HG03045 (cell line): ENCODE measurements at regions not wholly inside any gene's neighbourhood (a gene's known extent, or its start where the extent isn't known, plus 50 kb on each side); places are given as distances from the start of the nearest gene placed in this dataset.

ENCODE experiments used
- ATAC-seq: cut with Tn5 transposase; IDR thresholded peaks from one replicate; pipeline ENCODE4 v1.9.1; 2021; ENCODE audit warnings: mild to moderate bottlenecking, moderate library complexity; ENCODE audit not compliant: unreplicated experiment

- ATAC-seq, result no peak
Measured at GRCh38 chr1:239725371-239725770, 339.0 kb downstream of the CHRM3 start.

GRCh38 chr1:239725933-239726332, 339.6 kb downstream of the CHRM3 start:
- no peak for ATAC-seq

GRCh38 chr1:239730378-239730777, 344.0 kb downstream of the CHRM3 start:
- ATAC-seq, result no peak

- ATAC-seq, result no peak
Measured at GRCh38 chr1:239731082-239731748, 344.8 kb downstream of the CHRM3 start.

- ATAC-seq, result no peak
Measured at GRCh38 chr1:239732770-239733169, 346.4 kb downstream of the CHRM3 start.

- no peak for ATAC-seq
Measured at GRCh38 chr1:239733995-239734394, 347.6 kb downstream of the CHRM3 start.

- ATAC-seq, result no peak
Measured at GRCh38 chr1:239735111-239735510, 348.7 kb downstream of the CHRM3 start.

- ATAC-seq, result no peak
Measured at GRCh38 chr1:239736479-239736878, 350.1 kb downstream of the CHRM3 start.

GRCh38 chr1:239739375-239739774, 352.3 kb upstream of the FMN2 start:
- no peak for ATAC-seq

GRCh38 chr1:239739919-239740318, 351.8 kb upstream of the FMN2 start:
- ATAC-seq, result no peak

GRCh38 chr1:239742416-239743109, 349.1 kb upstream of the FMN2 start:
- no peak for ATAC-seq

- no peak for ATAC-seq
Measured at GRCh38 chr1:239744851-239745250, 346.8 kb upstream of the FMN2 start.

GRCh38 chr1:239755107-239755912, 336.4 kb upstream of the FMN2 start:
- no peak for ATAC-seq

- no peak for ATAC-seq
Measured at GRCh38 chr1:239757716-239758115, 334.0 kb upstream of the FMN2 start.

GRCh38 chr1:239758756-239759155, 332.9 kb upstream of the FMN2 start:
- ATAC-seq, result no peak

- ATAC-seq, result no peak
Measured at GRCh38 chr1:239761509-239761908, 330.2 kb upstream of the FMN2 start.

GRCh38 chr1:239763850-239764249, 327.8 kb upstream of the FMN2 start:
- ATAC-seq, result no peak

GRCh38 chr1:239764546-239764945, 327.1 kb upstream of the FMN2 start:
- ATAC-seq, result no peak

GRCh38 chr1:239765163-239765562, 326.5 kb upstream of the FMN2 start:
- ATAC-seq, result no peak

GRCh38 chr1:239771550-239771949, 320.1 kb upstream of the FMN2 start:
- ATAC-seq, result no peak

GRCh38 chr1:239772446-239772845, 319.2 kb upstream of the FMN2 start:
- no peak for ATAC-seq

- ATAC-seq, result no peak
Measured at GRCh38 chr1:239775466-239775865, 316.2 kb upstream of the FMN2 start.
